ENCODE measurements at regions not wholly inside any gene's neighbourhood (a gene's known extent, or its start where the extent isn't known, plus 50 kb on each side); places are given as distances from the start of the nearest gene placed in this dataset.

DNA sequence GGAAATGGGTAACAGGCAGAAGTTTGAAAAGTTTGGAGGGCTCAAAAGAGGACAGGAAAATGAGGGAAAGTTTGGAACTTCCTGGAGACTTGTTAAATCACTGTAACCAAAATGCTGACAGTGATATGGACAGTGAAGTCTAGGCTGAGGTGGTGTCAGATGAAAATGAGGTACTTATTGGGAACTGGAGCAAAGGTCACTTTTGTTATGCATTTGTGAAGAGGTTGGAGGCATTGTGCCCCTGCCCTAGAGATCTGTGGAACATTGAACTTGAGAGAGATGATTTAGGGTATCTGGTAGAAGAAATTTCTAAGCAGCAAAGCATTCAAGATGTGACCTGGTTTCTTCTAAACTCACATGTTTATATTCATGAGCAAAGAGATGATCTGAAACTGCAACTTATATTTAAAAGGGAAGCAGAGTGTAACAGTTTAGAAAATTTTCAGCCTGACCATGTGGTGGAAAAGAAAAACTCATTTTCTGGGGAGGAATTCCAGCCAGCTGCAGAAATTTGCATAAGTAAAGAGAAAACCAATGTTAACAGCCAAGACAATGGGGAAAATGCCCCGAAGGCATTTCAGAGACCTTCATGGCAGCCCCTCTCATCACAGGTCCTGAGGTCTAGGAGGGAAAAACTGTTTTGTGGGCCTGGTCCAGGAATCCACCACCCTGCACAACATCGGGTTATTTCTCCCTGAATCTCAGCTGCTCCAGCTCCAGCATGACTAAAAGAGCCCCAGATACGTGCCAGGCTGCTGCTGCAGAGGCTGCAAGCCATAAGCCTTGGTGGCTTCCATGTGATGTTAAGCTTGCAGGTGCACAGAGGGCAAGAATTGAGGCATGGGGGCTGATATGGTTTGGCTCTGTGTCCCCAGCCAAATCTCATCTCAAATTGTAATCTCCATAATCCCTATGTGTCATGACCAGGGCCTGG is 632.5 kb upstream of the GNPDA2 start:
- intact Hi-C loops (cut with micrococcal nuclease) (no loop called here), dilution Hi-C loops (cut with MboI; ENCODE audit: extremely low pct_ligation_motif_present, low sequenced_read_pairs) (no loop called here)
- Histone ChIP-seq H3K4me3 (replicated peaks in 1 of 3; ENCODE audit: insufficient read depth in 1 of 3, low read depth in 1 of 3, low read length in 3 of 3) (no peak overlapping the region), H3K36me3 (ENCODE audit: control insufficient read depth in 2 of 2, extremely low read depth in 1 of 2, insufficient read depth in 2 of 2, low read length in 2 of 2) (no peaks in the 10 kb centered on the region), H3K9me1 (replicated peaks; ENCODE audit: control insufficient read depth, extremely low read depth, insufficient read depth, low read length) (no peaks in the 10 kb centered on the region), H4K20me1 (replicated peaks; ENCODE audit: control insufficient read depth, extremely low read depth, insufficient read depth, low read length) (no peaks in the 10 kb centered on the region), H3K79me2 (ENCODE audit: control insufficient read depth, insufficient read depth, low read length) (no peaks in the 10 kb centered on the region), H2AFZ (ENCODE audit: low read depth, low read length) (no peak overlapping the region), H3K4me2 (ENCODE audit: insufficient read depth, low read length) (no peak overlapping the region), H3K9me3 (replicated peaks; ENCODE audit: control insufficient read depth, insufficient read depth, low read length) (peaks cover 5% of the 10 kb centered on the region), H3K4me1 (ENCODE audit: control insufficient read depth, extremely low read depth, insufficient read depth, low read length) (no peaks in the 10 kb centered on the region), H3K27me3 (ENCODE audit: control insufficient read depth in 2 of 2, insufficient read depth in 2 of 2, low read length in 2 of 2) (no peaks in the 10 kb centered on the region), H3K27ac (ENCODE audit: insufficient read depth, low read depth, low read length) (no peak overlapping the region), H3K9ac (replicated peaks; ENCODE audit: extremely low read depth, insufficient read depth, low read length) (no peak overlapping the region)
- TF ChIP-seq MYC (IDR thresholded peaks at IDR 0.05; ENCODE audit: low read depth, low read length) (no peak), EZH2 (IDR thresholded peaks at IDR 0.05; ENCODE audit: borderline replicate concordance, low read depth, low read length, severe bottlenecking) (no peak), POLR2AphosphoS5 (IDR thresholded peaks at IDR 0.05; ENCODE audit: insufficient read depth, low read depth, low read length) (no peak), FOS (IDR thresholded peaks at IDR 0.05; ENCODE audit: borderline replicate concordance, insufficient read depth, low read length) (no peak), GATA2 (IDR thresholded peaks at IDR 0.05; ENCODE audit: insufficient read depth, insufficient read length, low read depth, low read length) (no peak), POLR2A (IDR thresholded peaks at IDR 0.05; ENCODE audit: low read depth, low read length) (no peak), JUN (IDR thresholded peaks at IDR 0.05; ENCODE audit: borderline replicate concordance, insufficient read depth, insufficient read length, low read depth) (no peak)
- TF ChIP-seq, protein P1, sequence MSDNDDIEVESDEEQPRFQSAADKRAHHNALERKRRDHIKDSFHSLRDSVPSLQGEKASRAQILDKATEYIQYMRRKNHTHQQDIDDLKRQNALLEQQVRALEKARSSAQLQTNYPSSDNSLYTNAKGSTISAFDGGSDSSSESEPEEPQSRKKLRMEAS (IDR thresholded peaks at IDR 0.05; ENCODE audit: insufficient read depth, insufficient read length): no peak
- TF ChIP-seq, protein P2, sequence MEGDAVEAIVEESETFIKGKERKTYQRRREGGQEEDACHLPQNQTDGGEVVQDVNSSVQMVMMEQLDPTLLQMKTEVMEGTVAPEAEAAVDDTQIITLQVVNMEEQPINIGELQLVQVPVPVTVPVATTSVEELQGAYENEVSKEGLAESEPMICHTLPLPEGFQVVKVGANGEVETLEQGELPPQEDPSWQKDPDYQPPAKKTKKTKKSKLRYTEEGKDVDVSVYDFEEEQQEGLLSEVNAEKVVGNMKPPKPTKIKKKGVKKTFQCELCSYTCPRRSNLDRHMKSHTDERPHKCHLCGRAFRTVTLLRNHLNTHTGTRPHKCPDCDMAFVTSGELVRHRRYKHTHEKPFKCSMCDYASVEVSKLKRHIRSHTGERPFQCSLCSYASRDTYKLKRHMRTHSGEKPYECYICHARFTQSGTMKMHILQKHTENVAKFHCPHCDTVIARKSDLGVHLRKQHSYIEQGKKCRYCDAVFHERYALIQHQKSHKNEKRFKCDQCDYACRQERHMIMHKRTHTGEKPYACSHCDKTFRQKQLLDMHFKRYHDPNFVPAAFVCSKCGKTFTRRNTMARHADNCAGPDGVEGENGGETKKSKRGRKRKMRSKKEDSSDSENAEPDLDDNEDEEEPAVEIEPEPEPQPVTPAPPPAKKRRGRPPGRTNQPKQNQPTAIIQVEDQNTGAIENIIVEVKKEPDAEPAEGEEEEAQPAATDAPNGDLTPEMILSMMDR (IDR thresholded peaks at IDR 0.05; ENCODE audit: extremely low read depth in 1 of 2, insufficient read depth in 1 of 2, low read depth in 1 of 2, low read length in 2 of 2): no peak
- FAIRE-seq: no peak
- POLR2A ChIA-PET: no interaction called here
- BruUV-seq (replicated peaks): no TSS peak
- no peak for DNase-seq (ENCODE audit: low read depth, low spot score)
- CTCF ChIA-PET: no interaction called here

Data from endothelial cell of umbilical vein (primary cell).